ENCODE measurements at regions not wholly inside any gene's neighbourhood (a gene's known extent, or its start where the extent isn't known, plus 50 kb on each side); places are given as distances from the start of the nearest gene placed in this dataset.

DNA sequence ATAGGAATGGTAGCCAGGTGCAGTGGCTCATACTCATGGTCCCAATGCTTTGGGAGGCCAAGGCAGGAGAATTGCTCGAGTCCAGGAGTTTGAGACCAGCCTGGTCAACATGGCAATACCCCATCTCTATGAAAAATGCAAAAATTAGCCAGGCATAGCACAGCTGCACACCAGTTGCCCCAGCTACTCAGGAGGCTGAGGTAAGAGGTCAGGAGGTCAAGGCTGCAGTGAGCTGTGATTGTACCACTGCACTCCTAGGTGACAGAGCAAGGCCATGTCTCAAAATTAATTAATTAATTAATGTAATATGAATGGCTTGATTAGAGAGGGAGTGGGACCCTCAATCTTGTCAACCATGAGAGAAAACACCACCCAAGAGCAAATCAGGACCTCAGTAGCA, 198.7 kb upstream of the DUSP10 start:
- no peak for DNase-seq

DNA sequence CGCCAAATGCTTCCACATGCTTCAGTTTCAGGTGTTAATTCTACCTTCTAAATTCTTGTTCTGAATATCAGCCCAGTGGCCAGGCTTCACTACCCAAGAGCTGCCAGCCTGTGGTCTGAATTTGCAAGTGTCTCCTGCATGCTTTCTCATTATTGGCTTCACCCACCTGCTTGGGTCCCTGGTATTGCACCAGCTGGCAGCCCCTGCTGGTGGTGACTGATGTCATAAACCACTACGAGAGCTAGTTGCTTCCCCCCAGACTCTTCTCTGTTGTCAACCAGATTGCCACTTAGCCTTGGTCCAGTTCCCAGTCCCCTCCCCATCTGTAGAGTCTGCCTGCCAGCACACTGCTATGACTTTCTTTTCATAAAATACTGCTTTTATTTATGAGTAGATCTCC, 197.7 kb upstream of the DUSP10 start:
- DNase-seq = no peak

DNA sequence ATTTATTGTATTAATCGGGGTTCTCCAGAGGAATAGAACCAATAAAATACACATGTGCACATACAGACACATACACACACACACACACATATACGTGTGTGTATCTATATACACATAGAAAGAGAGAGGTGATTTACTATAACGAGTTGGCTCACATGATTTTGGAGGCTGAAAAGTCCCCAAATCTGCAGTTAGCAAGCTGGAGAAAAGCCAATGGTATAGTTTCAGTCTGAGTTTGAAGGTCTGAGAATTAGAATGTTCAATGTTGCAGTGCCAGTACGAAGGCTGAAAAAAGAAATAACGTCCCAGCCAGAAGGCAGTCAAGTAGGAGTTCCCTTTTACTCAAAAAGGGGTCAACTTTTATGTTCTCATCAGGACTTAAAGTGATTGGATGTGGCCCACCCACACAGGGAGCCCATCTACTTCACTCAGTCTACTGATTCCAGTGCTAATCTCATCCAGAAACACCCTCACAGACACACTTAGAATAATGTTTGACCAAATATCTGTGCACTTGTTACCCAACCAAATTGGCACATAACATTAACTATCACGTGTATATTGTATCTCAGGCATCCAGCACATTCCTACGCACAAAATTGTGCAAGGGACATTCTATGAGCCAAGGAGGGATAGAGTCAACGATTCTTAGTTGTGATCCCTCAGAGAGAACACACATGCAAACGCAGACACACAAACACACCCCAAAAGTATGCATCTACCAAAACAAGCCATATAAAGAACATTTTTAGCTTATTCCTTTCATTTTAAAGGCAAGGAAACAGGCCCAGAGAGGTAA, 195.5 kb upstream of the DUSP10 start:
- DNase-seq = no peak

GRCh38 chr1:221933814-221934213, 191.9 kb upstream of the DUSP10 start:
- no peak for DNase-seq

- DNase-seq = no peak
Measured at GRCh38 chr1:221926441-221926840, 184.6 kb upstream of the DUSP10 start.

DNA sequence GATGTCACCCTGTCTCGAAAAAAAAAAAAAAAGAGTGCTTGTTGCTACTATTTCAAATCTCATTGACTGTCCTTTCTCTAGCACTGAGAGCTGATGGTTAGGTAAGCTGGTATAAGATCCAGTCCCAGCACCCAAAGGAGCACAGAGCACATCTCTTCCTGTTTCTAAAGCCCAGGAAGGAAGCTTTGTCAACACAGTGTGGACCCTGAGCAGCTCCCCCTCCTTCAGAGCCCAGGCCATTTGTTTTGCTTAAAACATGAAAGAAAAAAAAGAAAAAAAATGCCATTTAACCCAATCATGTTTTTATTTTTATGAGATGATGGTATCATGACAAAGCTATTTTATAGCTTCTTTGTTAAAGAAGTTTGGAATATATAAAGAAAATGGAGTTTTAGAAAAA, 184.1 kb upstream of the DUSP10 start:
- DNase-seq = no peak

DNA sequence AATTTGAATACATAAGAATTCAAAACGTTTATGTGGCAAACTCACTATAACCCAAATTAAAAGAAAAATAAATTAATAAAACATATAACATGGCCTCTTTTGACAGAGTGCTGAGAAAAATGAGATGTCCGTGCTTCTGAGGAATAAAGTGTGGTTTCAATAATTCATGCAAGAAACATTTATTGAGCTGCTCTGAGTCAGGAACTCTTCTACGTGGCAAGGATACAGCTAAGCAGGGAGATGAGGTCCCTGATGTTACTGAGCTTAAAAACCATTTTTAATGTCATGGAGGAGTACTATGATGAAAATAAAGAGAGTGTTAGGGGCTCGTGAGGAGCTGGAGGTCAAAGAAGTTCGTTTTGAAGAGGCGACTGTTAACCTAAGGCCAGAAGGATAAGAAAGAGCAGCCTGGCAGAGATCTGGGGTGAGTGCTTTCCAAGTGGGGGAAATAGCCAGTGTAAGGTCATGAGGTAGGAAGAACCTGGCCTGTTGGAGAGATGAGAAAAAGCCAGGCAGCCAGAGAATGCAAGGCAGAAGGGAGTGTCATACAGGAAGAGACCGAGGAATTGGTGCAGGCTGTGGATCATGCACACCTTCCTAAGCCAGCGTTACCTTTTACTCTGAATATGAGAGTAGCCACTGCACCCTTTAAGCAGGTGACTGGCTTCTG, 182.2 kb upstream of the DUSP10 start:
- DNase-seq = no peak

- no peak for DNase-seq
Measured at GRCh38 chr1:221921936-221922335, 180.0 kb upstream of the DUSP10 start.

DNA sequence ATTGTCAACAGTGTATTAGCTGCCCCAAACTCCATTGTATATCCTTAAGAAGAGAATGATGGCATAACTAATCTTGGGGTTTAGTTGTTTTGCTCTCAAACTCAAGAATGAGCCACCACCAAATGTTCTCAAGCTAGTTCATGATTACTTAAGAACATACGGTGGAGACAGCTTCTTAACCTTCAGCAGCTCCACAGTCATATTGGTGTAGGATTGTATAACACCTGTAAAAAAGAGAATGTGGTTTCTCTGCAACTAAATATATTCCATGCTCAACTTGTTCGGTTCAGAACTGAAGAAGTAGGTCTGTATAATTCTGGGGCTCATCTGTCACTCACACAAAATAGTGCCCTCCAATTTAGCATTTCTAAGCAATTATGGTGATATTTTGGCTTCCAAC, 177.9 kb upstream of the DUSP10 start:
- DNase-seq = no peak

GRCh38 chr1:221919341-221919740, 177.5 kb upstream of the DUSP10 start:
- no peak for DNase-seq

DNA sequence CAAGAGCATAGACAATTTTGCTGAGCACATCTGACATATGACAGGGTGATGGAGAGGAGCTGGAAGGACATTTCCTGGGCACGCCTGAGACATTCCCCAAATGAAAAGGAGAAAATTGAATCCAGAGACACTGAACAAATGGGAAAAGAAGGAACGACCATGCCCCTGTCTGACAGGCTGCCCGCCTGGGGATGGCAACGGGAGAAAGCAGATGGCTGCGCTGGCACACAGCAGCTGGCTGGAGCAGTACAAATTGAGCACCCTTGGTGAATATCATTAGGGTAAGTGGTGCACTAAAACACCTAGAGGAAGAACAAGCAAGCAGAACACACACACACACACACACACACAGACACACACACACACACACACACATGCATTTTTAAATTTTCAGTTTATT, 174.3 kb upstream of the DUSP10 start:
- no peak for DNase-seq

DNA sequence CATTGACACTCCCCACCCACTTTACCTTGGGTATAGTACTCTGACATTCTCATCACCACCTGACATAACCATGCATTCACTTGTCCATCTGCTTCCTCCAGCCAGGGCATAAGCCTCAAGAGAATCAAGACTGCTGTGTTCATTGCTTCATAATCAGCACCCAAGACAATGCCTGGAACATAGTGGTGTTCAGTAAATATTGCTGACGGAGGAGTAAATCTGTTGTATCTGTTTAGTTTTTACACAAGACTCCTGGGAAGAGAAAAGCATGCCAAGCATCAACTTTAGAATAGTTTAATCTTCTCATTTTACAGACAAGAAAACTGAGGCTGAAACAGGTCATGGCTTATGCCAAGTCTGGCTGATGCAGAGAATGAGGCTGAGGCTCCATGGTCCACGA, 173.9 kb upstream of the DUSP10 start:
- DNase-seq = no peak

GRCh38 chr1:221913351-221913892, 171.5 kb upstream of the DUSP10 start:
- no peak for DNase-seq

- DNase-seq = no peak
Measured at GRCh38 chr1:221912230-221912629, 170.3 kb upstream of the DUSP10 start.

DNA sequence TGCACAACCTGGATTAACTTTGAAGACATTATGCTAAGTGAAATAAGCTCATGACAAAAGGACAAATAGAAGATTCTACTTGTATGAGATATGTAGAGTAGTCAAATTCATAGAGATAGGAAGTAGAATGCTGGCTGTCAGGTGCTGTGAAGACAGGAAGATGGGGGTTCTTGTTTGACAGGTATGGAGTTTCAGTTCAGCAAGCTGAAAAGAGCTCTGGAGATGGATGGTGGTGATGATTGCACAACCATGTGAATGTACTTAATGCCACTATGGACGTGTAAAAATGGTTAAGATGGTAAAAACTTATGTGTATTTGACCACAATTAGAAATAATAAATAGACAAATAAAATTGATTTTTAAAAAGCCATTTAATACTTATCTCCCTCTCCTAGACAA, 169.8 kb upstream of the DUSP10 start:
- no peak for DNase-seq

- no peak for DNase-seq
Measured at GRCh38 chr1:221910222-221910621, 168.3 kb upstream of the DUSP10 start.

DNA sequence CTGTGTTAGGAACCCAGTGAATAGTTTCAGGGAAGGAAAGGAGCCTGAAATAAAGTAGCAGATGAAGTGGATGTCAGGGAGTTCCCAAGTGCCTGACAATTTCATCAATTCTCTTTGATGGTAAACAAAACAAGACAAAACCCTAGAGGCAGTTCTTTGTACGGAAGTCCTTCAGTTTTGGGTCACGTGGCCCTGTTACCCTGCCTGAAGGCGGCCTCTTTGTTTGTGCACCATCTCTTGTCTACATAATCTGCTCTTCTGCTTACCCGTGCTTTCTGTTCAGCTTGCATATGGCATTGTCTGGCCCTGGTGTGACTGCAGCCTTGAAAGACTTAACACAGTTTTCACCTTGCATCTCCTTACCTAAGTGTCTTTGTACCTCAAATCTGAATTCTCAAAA, 166.7 kb upstream of the DUSP10 start:
- no peak for DNase-seq

DNA sequence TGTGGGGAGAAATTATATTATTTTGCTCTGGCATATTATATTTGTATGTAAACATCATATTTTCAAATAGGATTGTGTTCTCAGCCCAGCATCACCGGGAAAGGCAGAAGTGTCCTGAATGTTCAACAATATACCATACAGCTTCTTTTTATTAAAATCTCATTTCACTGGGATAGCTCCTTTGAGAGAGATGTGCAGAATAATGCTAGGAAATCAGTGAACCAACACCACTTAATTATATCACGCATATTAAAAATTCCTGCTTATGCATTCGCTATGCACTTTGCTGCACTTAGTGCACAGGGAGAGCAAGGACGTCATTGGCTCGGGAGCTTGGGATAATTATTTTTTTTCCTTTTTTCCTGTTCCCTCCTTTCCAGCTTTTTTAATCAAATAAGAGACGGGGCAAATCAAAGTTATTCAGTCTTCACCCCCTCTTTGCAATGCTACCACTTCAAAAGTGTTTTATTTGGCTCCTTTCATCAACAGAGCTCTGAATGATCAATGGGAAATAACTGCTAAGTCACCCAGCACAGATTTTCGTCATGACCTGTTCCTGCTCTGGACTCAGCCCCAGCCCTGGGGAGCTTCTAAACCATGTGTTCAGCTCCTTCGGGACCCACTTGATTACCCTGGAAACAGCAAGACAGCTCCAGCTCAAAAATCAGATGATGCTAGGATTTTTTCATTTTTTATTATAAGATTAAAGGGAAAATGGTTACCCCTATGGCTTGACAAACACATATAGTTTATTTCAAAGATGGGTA, 165.5 kb upstream of the DUSP10 start:
- no peak for DNase-seq

DNA sequence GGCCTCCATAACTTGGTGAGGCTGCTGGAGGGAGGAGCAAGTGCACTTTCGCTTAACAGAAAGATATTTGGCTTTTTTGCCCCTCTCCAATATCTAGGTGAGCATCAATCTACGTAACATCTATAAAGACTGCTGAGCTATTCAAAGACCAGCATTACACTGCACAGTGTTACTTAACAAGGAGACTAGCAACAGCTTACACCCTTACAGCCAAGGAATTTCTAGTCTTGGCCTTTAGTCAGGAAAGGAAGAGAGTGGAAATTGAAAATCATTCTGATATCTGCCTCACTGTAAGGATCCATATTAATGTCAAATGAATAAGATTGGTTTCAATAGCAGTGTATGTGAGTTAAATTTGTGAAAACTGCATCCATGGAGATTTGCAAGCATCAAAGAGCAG, 163.9 kb upstream of the DUSP10 start:
- no peak for DNase-seq

GRCh38 chr1:221904319-221904718, 162.4 kb upstream of the DUSP10 start:
- no peak for DNase-seq

- DNase-seq = no peak
Measured at GRCh38 chr1:221903594-221903993, 161.7 kb upstream of the DUSP10 start.

GRCh38 chr1:221902961-221903360, 161.1 kb upstream of the DUSP10 start:
- DNase-seq = no peak

GRCh38 chr1:221900678-221901077, 158.8 kb upstream of the DUSP10 start:
- no peak for DNase-seq

GRCh38 chr1:221897321-221897721, 155.4 kb upstream of the DUSP10 start:
- DNase-seq = no peak
